GM10266 (cell line): ENCODE measurements at regions not wholly inside any gene's neighbourhood (a gene's known extent, or its start where the extent isn't known, plus 50 kb on each side); places are given as distances from the start of the nearest gene placed in this dataset.
"Not testable (repeated sequence)": the region's sequence is repeated elsewhere in the genome, so short reads cannot be mapped to it uniquely, and the experiment has no call there.

Experiments used
- DNase-seq: peaks from one replicate; pipeline ENCODE4 v3.0.0; 2012; ENCODE audit errors: extremely low spot score
- CTCF ChIP-seq: IDR thresholded peaks from 2 replicates; pipeline ENCODE4 v1.5.1; 2012; ENCODE audit warnings: mild to moderate bottlenecking, low read depth; ENCODE audit not compliant: control insufficient read depth, insufficient read depth; ENCODE audit errors: missing control alignments

GRCh38 chr4:1523907-1524636 is 117.8 kb upstream of the NKX1-1 start:
- TF ChIP-seq CTCF = no peak
- no peak for DNase-seq

- no peak for TF ChIP-seq CTCF
- DNase-seq = no peak
Observed at GRCh38 chr4:1523506-1523905, 117.3 kb upstream of the NKX1-1 start.

- no peak for TF ChIP-seq CTCF
- no peak for DNase-seq
Observed at GRCh38 chr4:1523033-1523432, 116.8 kb upstream of the NKX1-1 start.

GRCh38 chr4:1522606-1523005 is 116.4 kb upstream of the NKX1-1 start:
- DNase-seq = no peak
- TF ChIP-seq CTCF = no peak

GRCh38 chr4:1521821-1522361 is 115.6 kb upstream of the NKX1-1 start:
- no peak for DNase-seq
- TF ChIP-seq CTCF = no peak

GRCh38 chr4:1520795-1521576 is 114.7 kb upstream of the NKX1-1 start:
- DNase-seq = not testable (repeated sequence)

- TF ChIP-seq CTCF = no peak
- no peak for DNase-seq
Observed at GRCh38 chr4:1519787-1520661, 113.8 kb upstream of the NKX1-1 start.
